K562 (cell line): ENCODE measurements at regions not wholly inside any gene's neighbourhood (a gene's known extent, or its start where the extent isn't known, plus 50 kb on each side); places are given as distances from the start of the nearest gene placed in this dataset.

ENCODE experiments used
- ATAC-seq: fragments of 200-7000 bp; cut with Tn5 transposase; 3 replicates; pipeline ENCODE4 v1.9.1; 2020; ENCODE audit warnings: moderate library complexity
- BruUV-seq: library from RNA; stranded (reverse); fragments of 400-500 nt; replicated peaks from 2 replicates; lab custom pipeline; 2021; lab: Mats Ljungman, UMichigan
- CTCF ChIA-PET: fragments of 300-600 bp; formaldehyde crosslinking; extraction: SDS; loops from one replicate; lab custom pipeline; 2021; ENCODE audit warnings: low intra/inter-chr PET ratio; lab: Yijun Ruan, JAX
- POLR2A ChIA-PET: fragments of 300-600, 350-650 bp; sonication (Branson Sonifier 250); formaldehyde crosslinking; extraction: SDS; loops from one replicate; lab custom pipeline; 2021; ENCODE audit warnings: antibody characterized with exemption, inconsistent platforms; lab: Yijun Ruan, JAX
- DNase-seq, 4 experiments: peaks; one replicate each; pipeline versions ENCODE4 v3.0.0 to v3.0.0-alpha.2; 2011 to 2018; ENCODE audit warnings: low spot score in 3 of 4, mixed read lengths in 3 of 4; ENCODE audit errors: extremely low read depth in 1 of 4
- FAIRE-seq: peaks from 2 replicates; lab custom pipeline; 2011; peaks lifted over from hg19 to GRCh38; lab: Jason Lieb, UNC
- H2AFZ ChIP-seq: 2 replicates; pipeline ENCODE4 v1.6.0; 2011; ENCODE audit warnings: low read depth, low read length, control low read depth, inconsistent platforms
- H3K27ac ChIP-seq: fragments of 200-600 bp; 3 replicates; pipeline ENCODE4 v1.8.0; 2011; ENCODE audit warnings: low read depth, mild to moderate bottlenecking, control low read depth, inconsistent platforms, low read length, moderate library complexity, mixed read lengths; ENCODE audit errors: extremely low read depth
- H3K27me3 ChIP-seq, 2 experiments: fragments of 300-600 bp in 1 of 2; 2 replicates in 1 of 2; 3 replicates in 1 of 2; pipeline versions ENCODE4 v1.6.0 to v1.8.0; 2011; ENCODE audit warnings: inconsistent platforms in 2 of 2, low read length in 2 of 2, mild to moderate bottlenecking in 1 of 2, mixed read lengths in 1 of 2, moderate library complexity in 1 of 2; ENCODE audit not compliant: control insufficient read depth in 2 of 2, insufficient read depth in 2 of 2
- H3K36me3 ChIP-seq: fragments of 300-600 bp; 3 replicates; pipeline ENCODE4 v1.8.0; 2011; ENCODE audit warnings: mild to moderate bottlenecking, low read length, inconsistent platforms; ENCODE audit not compliant: control insufficient read depth, insufficient read depth
- H3K4me1 ChIP-seq, 2 experiments: fragments of 200-600 bp in 1 of 2; replicated peaks in 1 of 2; 2 replicates in 1 of 2; 3 replicates in 1 of 2; pipeline versions ENCODE4 v1.5.1 to v1.8.0; 2011; ENCODE audit warnings: inconsistent platforms in 2 of 2, low read length in 2 of 2, mild to moderate bottlenecking in 1 of 2, mixed read lengths in 1 of 2, moderate library complexity in 1 of 2; ENCODE audit not compliant: control insufficient read depth in 2 of 2, insufficient read depth in 2 of 2
- H3K4me2 ChIP-seq: 2 replicates; pipeline ENCODE4 v1.6.1; 2011; ENCODE audit warnings: low read length, control low read depth, inconsistent platforms, mixed read lengths; ENCODE audit not compliant: insufficient read depth
- H3K4me3 ChIP-seq: fragments of 200-600 bp; sonication (generic), shearing (Covaris generic); 2 replicates; pipeline ENCODE4 v1.5.1; 2016; ENCODE audit warnings: control low read depth, inconsistent platforms
- H3K79me2 ChIP-seq: fragments of 200-600 bp; 3 replicates; pipeline ENCODE4 v1.8.0; 2011; ENCODE audit warnings: low read length, inconsistent platforms; ENCODE audit not compliant: control insufficient read depth, insufficient read depth
- H3K9ac ChIP-seq, 2 experiments: 2 replicates each; pipeline versions ENCODE4 v1.6.0 to v1.6.1; 2011; ENCODE audit warnings: low read depth in 2 of 2, low read length in 2 of 2, control low read depth in 1 of 2, inconsistent platforms in 1 of 2, mild to moderate bottlenecking in 1 of 2, mixed read lengths in 1 of 2; ENCODE audit not compliant: insufficient read depth in 1 of 2
- H3K9me1 ChIP-seq: one replicate; pipeline ENCODE4 v1.6.0; 2011; ENCODE audit warnings: inconsistent platforms, mild to moderate bottlenecking, low read length, moderate library complexity; ENCODE audit not compliant: control insufficient read depth, insufficient read depth
- H3K9me3 ChIP-seq: replicated peaks from 2 replicates; pipeline ENCODE4 v1.5.1; 2011; ENCODE audit warnings: low read depth, low read length, inconsistent platforms; ENCODE audit not compliant: control insufficient read depth, insufficient read depth
- H4K20me1 ChIP-seq: replicated peaks from 2 replicates; pipeline ENCODE4 v1.6.1; 2011; ENCODE audit warnings: low read length, inconsistent platforms, mixed read lengths; ENCODE audit not compliant: control insufficient read depth, insufficient read depth
- ADNP ChIP-seq: fragments of 200-800 bp; sonication (Bioruptor generic); IDR thresholded peaks from 2 replicates; pipeline ENCODE4 v1.6.1; 2016; ENCODE audit warnings: missing genetic modification characterization, missing compliant biosample characterization
- CREB3L1 ChIP-seq: fragments of 450-650 bp; IDR thresholded peaks from 2 replicates; pipeline ENCODE4 v1.6.1; 2014; ENCODE audit warnings: low read depth, mild to moderate bottlenecking, moderate library complexity, borderline replicate concordance
- FUS ChIP-seq: fragments of 200-400 bp; formaldehyde crosslinking; optimal IDR thresholded peaks from 2 replicates; pipeline ENCODE3; 2017; ENCODE audit warnings: low read depth, low read length
- HNRNPL ChIP-seq: fragments of 200-400 bp; formaldehyde crosslinking; IDR thresholded peaks from 2 replicates; pipeline ENCODE4 v1.6.1; 2017; ENCODE audit warnings: low read depth, mild to moderate bottlenecking, low read length
- KLF16 ChIP-seq: IDR thresholded peaks from 2 replicates; pipeline ENCODE4 v1.6.1; 2016; ENCODE audit warnings: antibody characterized with exemption
- MED1 ChIP-seq: sonication (generic); formaldehyde crosslinking; IDR thresholded peaks from 2 replicates; pipeline ENCODE4 v1.8.1; 2023; ENCODE audit warnings: missing genetic modification reagents, borderline replicate concordance
- MIER1 ChIP-seq: fragments of 450-650 bp; IDR thresholded peaks from 2 replicates; pipeline ENCODE4 v1.6.1; 2016; ENCODE audit warnings: antibody characterized with exemption, mild to moderate bottlenecking, low read depth
- RBFOX2 ChIP-seq: fragments of 200-400 bp; formaldehyde crosslinking; IDR thresholded peaks from 2 replicates; pipeline ENCODE4 v1.6.1; 2017; ENCODE audit warnings: low read depth, mild to moderate bottlenecking, low read length, moderate library complexity
- RBM39 ChIP-seq: fragments of 200-400 bp; formaldehyde crosslinking; optimal IDR thresholded peaks from 2 replicates; pipeline ENCODE3; 2018; ENCODE audit warnings: low read depth, low read length
- SIN3A ChIP-seq, 2 experiments: fragments of 150-350 bp in 1 of 2; IDR thresholded peaks; 2 replicates each; pipeline ENCODE4 v1.6.1; 2011 to 2016; ENCODE audit warnings: borderline replicate concordance in 2 of 2, low read depth in 2 of 2, low read length in 2 of 2, mild to moderate bottlenecking in 2 of 2, moderate library complexity in 2 of 2; ENCODE audit not compliant: control insufficient read depth in 1 of 2
- THRA ChIP-seq: fragments of 450-650 bp; IDR thresholded peaks from 2 replicates; pipeline ENCODE4 v1.6.1; 2017; ENCODE audit warnings: mild to moderate bottlenecking, moderate library complexity
- U2AF2 ChIP-seq: fragments of 200-400 bp; formaldehyde crosslinking; optimal IDR thresholded peaks from 2 replicates; pipeline ENCODE3; 2017; ENCODE audit warnings: low read depth, mild to moderate bottlenecking, low read length
- ZBED1 ChIP-seq: IDR thresholded peaks from 2 replicates; pipeline ENCODE4 v1.6.1; 2014
- ZBTB43 ChIP-seq: sonication (generic); formaldehyde crosslinking; IDR thresholded peaks from 2 replicates; pipeline ENCODE4 v1.8.0; 2023; ENCODE audit warnings: mild to moderate bottlenecking, missing genetic modification reagents
- ZNF354B ChIP-seq: fragments of 250-450 bp; sonication (Bioruptor Pico); IDR thresholded peaks from 2 replicates; pipeline ENCODE4 v1.4.0; 2020
- ZNF431 ChIP-seq: sonication (generic); formaldehyde crosslinking; IDR thresholded peaks from 2 replicates; pipeline ENCODE4 v1.8.0; 2022; ENCODE audit warnings: mild to moderate bottlenecking, missing genetic modification reagents
- ZNF511 ChIP-seq: sonication (generic); formaldehyde crosslinking; IDR thresholded peaks from 2 replicates; pipeline ENCODE4 v1.8.0; 2022; ENCODE audit warnings: mild to moderate bottlenecking, missing genetic modification reagents
- ZNF583 ChIP-seq: fragments of 250-450 bp; sonication (Bioruptor Pico); IDR thresholded peaks from 2 replicates; pipeline ENCODE4 v1.4.0; 2020
- ZNF76 ChIP-seq: fragments of 250-450 bp; sonication (Bioruptor Pico); IDR thresholded peaks from 2 replicates; pipeline ENCODE4 v1.4.0; 2020; ENCODE audit warnings: mild to moderate bottlenecking, moderate library complexity, borderline replicate concordance
- WGBS: fragments of 100-300 bp; shearing (Covaris generic); methylation state at CpG from one replicate; pipeline ENCODE4 v1.1.6; 2016; ENCODE audit warnings: low coverage, mixed read lengths; ENCODE audit not compliant: insufficient coverage; ENCODE audit errors: missing lambda C conversion rate; 5-methylcytosine and 5-hydroxymethylcytosine counted together
- in situ Hi-C: fragments of 300-500 bp; cut with MboI; formaldehyde crosslinking; loops from 4 replicates; pipeline ENCODE4 v1.15.0; 2018; ENCODE audit warnings: inconsistent platforms, mixed read lengths
- intact Hi-C: fragments of 100-400 bp; cut with micrococcal nuclease; formaldehyde crosslinking; loops from 2 replicates; pipeline ENCODE4 v1.14.2; 2022

- no peak for ATAC-seq
These were observed 106.8 kb upstream of the POM121L12 start for GRCh38 chr7:52928591-52928990.

More at GRCh38 chr7:52928591-52928990, 106.8 kb upstream of the POM121L12 start:
- no peak for FAIRE-seq
- Histone ChIP-seq H3K79me2 (no peaks in the 10 kb centered on the region), H3K36me3 (no peaks in the 10 kb centered on the region), H3K4me1 (no peaks in the 10 kb centered on the region), H3K9me3 (no peaks in the 10 kb centered on the region), H3K9me1 (no peaks in the 10 kb centered on the region), H4K20me1 (no peaks in the 10 kb centered on the region), H3K27me3 (no peaks in the 10 kb centered on the region)
- BruUV-seq = no TSS peak
- intact Hi-C loops (no loop called here), in situ Hi-C loops (no loop called here)
- WGBS = 2% methylated on average over 3 of the region's 3 CpGs
- no peak for TF ChIP-seq MIER1
- no peak for TF ChIP-seq ZNF76
- TF ChIP-seq THRA = no peak
- TF ChIP-seq SIN3A (IDR thresholded peaks at IDR 0.05; ENCODE audit: borderline replicate concordance in 2 of 2, control insufficient read depth in 1 of 2, low read depth in 2 of 2, low read length in 2 of 2) = no peak
- TF ChIP-seq ZNF583 = no peak
- no peak for TF ChIP-seq CREB3L1
- no peak for TF ChIP-seq FUS
- no peak for TF ChIP-seq HNRNPL
- no peak for TF ChIP-seq ADNP (tag)
- no peak for TF ChIP-seq ZBTB43 (CRISPR knock-in tag)
- TF ChIP-seq ZNF354B = no peak
- TF ChIP-seq RBM39 = no peak
- no peak for TF ChIP-seq ZBED1
- TF ChIP-seq U2AF2 = no peak
- TF ChIP-seq ZNF431 = no peak
- no peak for TF ChIP-seq ZNF511 (CRISPR knock-in tag)
- no peak for TF ChIP-seq RBFOX2
- no peak for TF ChIP-seq KLF16
- no peak for TF ChIP-seq MED1 (CRISPR knock-in tag)
- TF ChIP-seq, all 486 proteins: peak for 0
- H2AFZ ChIP-seq = no peak overlapping the region
- DNase-seq = no peak
- H3K4me3 ChIP-seq = no peak overlapping the region
- CTCF ChIA-PET = no interaction called here
- H3K27ac ChIP-seq = no peak overlapping the region
- H3K4me2 ChIP-seq = no peak overlapping the region
- H3K9ac ChIP-seq = no peak overlapping the region
- POLR2A ChIA-PET = no interaction called here
